G401 (cell line): ENCODE measurements at regions not wholly inside any gene's neighbourhood (a gene's known extent, or its start where the extent isn't known, plus 50 kb on each side); places are given as distances from the start of the nearest gene placed in this dataset.
A peak's percentile ranks its signal among the peaks of the same experiment; 100 is the strongest.
"Not testable (repeated sequence)": the region's sequence is repeated elsewhere in the genome, so short reads cannot be mapped to it uniquely, and the experiment has no call there.

Source experiments
- DNase-seq: peaks from one replicate; pipeline ENCODE4 v3.0.0-alpha.2; 2015; ENCODE audit warnings: low spot score
- in situ Hi-C: cut with HindIII; loops from 2 replicates; pipeline ENCODE4 v1.10.0; 2016; ENCODE audit warnings: low sequenced_read_pairs, mixed read lengths

DNA sequence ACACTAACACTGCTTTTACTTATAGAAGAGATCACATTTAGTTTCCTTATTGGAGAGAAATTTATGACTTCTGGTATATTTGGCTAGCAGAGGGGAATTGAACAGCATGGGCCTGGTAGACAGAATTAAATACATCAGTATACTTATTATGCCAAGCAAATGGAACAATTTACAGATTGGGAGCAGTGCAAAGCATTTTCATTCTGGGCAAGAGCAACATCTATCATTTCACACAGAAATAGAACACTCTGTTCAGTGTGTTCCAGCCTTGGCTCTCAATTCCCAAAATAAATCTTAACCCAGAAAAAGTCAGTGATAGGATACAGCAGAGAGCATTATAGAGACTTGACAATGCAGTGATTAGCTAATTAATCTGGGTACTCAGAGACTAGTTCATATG is 604.0 kb upstream of the SLITRK6 start:
- DNase-seq, result peak; percentile 89
- in situ Hi-C loops, result no loop called here

DNA sequence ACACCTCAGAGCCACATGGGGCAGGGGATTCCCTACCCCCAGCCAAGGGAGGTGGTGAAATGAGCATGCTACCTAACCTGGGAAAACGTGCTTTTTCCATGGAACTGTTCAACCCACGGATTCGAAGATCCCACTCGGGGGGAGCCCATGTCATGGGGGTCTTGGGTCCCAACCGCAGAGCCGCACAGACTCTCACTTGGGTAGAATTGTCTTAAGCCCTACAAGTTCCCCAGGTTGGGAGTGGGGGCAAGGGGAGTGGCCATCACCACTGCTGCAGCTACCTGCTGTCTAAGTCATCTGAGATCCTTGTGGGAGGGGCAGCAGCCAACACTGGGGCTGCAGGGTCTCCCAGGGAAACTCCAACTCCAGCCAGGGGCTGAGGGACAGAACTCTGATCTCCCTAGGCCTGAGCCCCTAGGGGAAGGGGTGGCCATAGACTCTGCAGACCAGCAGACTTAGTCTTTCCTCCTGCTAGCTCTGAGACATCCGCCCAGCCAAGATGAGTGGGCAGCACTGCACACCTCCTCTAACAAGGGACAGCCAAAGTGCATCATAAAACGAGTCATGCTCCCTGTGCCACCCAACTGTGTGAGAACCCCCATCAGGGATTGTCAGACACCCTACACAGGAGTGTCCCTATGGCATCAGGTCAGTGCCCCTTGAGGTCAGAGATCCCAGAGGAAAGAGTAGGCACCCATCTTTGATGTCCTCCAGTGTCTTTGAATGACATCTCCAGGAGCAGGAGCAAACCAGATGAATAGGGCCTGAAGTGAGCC is 610.4 kb upstream of the SLITRK6 start:
- in situ Hi-C loops, result no loop called here
- no peak for DNase-seq

DNA sequence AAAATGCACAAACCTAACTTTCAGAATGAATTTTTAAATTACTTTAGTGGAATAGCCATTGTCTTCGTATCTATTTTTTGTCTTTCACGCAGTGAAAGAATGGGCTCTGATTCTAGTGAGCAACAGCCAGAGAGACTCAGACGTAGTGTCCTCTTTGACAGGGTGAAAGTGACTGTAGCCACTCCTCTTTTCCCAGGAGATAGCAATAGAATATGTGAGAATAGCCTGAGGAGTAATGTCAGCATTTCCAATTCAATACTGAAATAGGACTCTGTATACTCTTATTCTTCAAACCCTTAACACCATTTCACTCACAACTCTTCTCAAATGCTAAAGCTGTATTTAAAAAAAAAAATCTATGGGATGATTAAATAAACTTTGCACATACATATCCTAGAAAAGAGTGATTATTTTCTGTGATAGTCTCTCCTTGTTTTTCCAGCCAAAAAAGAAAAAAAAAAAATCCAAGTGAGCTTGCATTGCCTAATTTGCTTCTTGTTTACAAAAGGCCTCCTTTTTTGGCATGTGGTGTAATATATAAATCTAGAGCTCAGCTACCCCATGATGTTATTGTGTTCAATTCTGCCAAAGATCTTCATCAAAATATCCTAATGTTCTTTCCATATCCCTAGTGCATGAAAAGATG is 626.1 kb upstream of the SLITRK6 start:
- DNase-seq, result no peak
- in situ Hi-C loops, result no loop called here

DNA sequence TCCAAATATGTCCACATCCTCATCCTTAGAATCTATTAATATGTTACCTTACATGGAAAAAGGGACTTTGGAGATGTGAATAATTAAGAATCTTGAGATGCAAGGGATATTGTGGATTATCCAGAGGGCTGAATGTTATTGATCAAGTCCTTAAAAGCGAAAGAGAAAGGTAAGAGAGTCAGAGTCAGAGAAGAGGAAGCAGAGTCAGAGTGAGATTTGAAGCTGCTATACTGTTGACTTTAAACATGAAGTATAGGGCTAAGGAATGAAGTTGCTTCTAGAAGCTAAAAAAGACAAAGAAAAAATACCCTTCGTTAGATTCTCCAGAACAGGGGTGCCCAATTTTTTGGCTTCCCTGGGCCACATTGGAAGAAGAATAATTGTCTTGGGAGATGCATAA is 627.2 kb upstream of the SLITRK6 start:
- no peak for DNase-seq
- in situ Hi-C loops, result no loop called here

DNA sequence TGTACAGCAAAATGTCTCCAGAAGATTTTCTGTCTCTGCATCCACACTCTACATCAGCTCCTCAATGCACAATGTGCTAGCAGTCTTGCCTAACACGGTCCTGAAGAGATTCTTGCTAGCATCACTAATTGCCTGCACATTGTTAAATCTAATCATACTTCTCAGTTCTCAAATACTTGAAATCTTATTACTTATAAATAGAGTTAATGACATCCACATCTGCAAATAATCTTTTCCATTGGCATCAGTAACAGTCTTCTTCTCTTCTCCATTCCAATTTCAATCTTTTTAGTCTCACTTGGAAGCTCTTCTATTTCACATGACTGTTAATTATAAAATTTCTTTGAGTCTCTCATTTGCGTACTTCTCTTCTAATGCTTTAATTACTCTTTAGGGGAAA is 630.5 kb upstream of the SLITRK6 start:
- in situ Hi-C loops, result no loop called here
- DNase-seq, result no peak

DNA sequence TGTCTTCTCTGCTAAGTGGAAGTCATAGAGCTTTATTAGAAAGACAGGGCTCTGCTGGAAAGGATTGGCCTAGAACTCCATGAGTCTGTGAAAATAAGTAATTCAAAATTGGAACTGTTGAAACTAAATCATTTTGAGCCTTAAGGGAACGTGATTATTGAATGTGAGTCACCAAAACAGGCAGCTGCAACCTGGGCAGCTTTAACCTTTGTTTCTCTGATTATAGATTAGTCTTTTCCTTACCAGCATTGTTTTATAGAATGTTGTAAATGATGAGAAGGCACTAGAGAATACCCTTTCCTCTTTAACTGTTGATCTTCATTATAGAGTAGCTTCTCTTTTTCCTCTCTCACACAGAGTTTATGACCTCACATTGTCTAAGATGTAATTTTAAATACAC is 638.8 kb upstream of the SLITRK6 start:
- in situ Hi-C loops, result no loop called here
- DNase-seq, result no peak

DNA sequence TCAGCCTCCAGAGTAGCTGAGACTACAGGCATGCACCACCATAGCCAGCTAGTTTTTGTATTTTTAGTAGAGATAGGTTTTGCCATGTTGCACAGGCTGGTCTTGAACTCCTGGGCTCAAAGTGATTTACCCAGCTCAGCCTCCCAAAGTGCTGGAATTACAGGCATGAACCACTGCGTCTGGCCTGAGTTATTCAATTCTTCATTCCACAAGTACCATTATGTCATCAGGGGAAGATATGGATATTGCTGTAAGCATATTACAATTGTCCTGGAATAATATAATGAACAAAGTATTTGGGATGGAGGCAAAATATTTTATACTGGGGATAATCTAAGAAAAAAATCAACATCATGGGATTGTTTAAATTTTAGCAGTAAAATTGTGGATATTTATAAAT is 646.0 kb upstream of the SLITRK6 start:
- in situ Hi-C loops, result no loop called here
- DNase-seq, result no peak

DNA sequence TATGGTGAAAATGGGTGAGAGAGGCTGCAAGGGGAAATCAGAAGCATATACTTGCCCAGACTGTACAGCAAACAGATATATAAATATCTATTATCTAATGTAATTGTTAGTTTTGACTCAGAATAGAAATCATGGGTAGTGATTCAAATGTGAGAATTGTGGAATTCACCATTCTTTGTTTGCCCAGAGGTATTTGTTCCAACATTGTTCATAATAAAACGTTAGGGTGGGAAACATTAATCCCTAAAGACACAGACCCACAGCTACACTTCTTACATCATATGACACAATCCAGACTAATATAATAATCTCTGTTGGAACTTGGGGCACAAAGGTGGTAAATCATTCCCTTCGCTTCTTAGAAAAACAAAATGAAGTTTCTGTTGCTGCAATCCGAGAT is 646.5 kb upstream of the SLITRK6 start:
- in situ Hi-C loops, result no loop called here

DNA sequence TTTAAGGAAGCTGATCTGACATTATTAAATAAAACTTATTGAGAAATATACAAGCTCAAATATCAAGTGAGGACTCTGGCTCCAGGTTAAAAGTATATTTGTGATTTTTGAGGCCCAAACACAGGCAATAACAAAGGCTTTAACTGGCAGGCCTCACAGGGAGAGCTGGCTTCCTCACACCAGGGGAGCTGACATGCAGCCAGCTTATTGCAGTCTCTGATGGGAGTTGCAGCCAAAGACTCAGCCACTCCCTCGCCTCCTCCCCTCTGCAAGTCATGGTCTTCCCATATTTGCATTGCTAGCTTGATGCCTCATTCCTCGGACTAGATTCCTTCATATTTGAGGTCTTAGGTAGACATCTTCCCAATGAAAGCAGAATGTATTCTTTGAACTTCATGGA is 647.1 kb upstream of the SLITRK6 start:
- in situ Hi-C loops, result no loop called here
- DNase-seq, result peak; percentile 56

More for the DNA sequence above, 646.5 kb upstream of the SLITRK6 start:
- no peak for DNase-seq

DNA sequence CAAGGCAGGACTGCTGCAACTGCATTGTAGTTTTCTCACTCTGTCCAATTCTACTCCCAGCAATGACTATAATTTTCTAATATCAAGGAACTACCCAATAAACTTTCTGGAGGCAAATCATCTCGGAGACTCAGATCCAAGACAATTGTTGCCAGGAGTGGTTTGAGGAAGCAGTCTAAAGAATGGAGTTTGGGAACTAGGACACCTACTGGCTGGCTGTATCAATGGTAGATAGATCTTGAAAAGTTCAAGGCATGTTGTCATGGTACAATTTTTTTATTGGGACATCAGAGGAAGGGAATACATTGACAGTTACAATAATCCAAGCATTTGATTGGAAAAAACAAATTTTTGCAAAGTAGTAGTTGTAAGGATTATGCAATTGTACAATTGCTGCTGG is 648.3 kb upstream of the SLITRK6 start:
- in situ Hi-C loops, result no loop called here
- DNase-seq, result no peak

DNA sequence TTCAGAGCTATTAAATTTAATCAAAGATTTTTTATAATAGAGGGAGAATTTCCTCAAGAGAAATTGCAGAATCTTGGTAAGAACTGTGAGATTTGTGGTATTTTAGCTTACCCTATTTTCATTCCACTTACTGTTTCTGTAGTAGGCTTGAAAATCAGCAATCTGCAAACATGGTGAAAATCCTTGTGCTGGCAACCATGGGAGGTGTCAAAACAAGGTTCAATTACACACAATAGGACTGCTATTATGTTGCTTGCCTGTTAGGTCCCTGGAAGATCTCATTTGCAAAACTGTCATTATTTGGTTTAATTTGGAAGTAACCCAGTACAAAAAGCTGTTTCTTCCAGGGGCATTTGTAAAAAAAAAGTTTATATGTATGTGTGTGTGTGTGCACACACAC is 662.8 kb upstream of the SLITRK6 start:
- in situ Hi-C loops, result no loop called here

DNA sequence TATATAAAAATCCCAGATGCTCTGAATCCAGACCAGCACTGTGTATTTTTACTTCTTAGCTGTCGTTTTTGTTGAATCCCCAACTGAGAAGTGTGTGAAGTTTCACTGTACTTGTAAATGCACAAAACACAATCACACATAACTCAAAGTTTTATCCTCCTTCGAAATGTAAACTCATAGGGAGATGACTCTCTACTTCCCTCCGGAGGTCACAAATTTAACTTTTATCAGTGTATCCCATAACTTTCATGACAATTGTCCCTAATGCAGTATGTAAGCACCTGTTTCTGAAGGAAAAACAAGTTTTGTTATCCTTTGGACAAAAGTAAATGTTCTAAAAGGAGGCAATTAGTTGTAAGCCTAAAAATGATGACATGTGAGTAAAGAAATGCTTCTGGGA is 665.0 kb upstream of the SLITRK6 start:
- DNase-seq, result no peak

More for the DNA sequence above, 662.8 kb upstream of the SLITRK6 start:
- no peak for DNase-seq

DNA sequence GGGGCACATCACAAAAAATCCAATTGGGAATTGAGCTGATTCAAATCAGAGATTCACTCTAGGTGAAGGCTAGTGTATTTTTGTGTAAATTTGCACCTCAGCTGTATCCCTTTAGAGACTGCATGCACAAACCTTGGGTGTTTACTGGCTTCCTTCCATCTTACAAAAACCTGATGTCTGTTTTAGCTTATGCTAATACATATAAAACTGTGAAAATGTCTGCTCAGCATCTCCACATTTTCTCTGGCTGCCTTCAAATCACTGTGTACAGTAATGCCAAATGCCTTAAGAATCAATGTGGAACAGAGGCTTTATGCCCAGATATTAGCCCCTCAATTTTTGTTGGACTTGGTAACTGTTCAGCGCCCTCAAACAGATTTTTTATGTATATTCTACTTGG is 675.8 kb upstream of the SLITRK6 start:
- DNase-seq, result no peak
- in situ Hi-C loops, result no loop called here

More for the DNA sequence above, 665.0 kb upstream of the SLITRK6 start:
- in situ Hi-C loops, result no loop called here

DNA sequence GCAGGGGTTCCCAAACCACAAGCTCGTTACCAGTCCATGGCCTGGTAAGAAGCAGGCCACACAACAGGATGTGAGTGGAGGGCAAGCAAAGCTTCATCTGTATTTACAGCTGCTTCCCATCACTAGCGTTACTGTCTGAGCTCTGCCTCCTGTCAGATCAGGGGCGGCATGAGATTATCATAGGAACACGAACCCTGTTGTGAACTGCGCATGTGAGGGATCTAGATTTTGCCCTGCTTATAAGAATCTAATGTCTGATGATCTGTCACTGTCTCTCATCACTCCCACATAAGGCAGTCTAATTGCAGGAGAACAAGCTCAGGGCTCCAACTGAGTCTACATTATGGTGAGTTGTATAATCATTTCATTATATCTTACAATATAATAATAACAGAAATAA is 677.4 kb upstream of the SLITRK6 start:
- DNase-seq, result no peak
- in situ Hi-C loops, result no loop called here

DNA sequence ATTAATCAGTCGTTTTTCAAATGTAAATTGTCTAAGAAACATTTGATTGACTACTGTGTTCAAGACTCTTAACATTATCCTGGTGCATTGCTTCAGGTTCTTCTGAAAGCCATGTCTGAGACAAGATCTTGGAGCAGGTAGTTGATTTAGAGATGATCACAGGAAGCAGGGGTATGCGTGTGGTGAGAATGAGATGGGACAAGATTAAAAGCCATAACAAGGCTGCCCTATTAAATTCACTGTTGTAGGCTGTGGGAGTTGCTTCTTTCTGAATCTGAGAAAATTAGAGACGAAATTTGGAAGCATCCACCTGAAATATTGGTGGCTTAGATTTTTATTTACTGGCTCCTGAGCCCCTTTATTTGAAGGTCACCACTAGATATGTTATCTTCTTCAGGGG is 687.4 kb upstream of the SLITRK6 start:
- no peak for DNase-seq
- in situ Hi-C loops, result no loop called here

DNA sequence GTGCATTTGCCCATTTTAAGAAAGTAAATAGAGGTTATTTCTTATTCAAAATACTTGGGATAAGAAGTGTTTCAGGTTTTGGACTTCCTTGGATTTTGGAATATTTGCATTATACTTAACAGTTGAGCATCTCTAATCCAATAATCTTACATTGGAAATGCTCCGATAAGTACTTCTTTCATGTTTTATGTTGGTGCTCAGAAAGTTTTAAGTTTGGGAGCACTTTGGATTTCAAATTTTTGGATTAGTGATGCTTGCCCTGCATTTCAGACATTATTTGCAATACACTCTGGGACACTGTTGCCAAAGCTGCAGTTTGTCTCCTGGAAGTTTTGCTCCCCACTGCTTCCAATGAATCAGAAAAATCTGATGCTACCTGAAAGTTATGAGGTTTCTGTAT is 691.9 kb upstream of the SLITRK6 start:
- DNase-seq, result no peak
- in situ Hi-C loops, result no loop called here

DNA sequence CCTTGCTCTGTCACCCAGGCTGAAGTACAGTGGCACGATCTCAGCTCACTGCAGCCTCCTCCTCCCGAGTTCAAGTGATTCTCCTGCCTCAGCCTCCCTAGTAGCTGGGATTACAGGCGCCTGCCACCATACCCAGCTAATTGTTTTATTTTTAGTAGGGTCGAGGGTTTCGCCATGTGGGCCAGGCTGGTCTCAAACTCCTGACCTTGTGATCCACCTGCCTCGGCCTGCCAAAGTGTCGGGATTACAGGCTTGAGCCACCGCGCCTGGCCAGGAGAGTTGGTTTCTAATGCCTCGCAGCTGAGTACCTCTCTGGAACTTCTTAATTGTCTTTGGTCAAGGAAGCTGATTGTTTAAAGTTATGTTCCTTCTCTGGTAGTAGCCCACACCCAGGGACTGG is 702.7 kb upstream of the SLITRK6 start:
- DNase-seq, in situ Hi-C loops: not testable (repeated sequence)

DNA sequence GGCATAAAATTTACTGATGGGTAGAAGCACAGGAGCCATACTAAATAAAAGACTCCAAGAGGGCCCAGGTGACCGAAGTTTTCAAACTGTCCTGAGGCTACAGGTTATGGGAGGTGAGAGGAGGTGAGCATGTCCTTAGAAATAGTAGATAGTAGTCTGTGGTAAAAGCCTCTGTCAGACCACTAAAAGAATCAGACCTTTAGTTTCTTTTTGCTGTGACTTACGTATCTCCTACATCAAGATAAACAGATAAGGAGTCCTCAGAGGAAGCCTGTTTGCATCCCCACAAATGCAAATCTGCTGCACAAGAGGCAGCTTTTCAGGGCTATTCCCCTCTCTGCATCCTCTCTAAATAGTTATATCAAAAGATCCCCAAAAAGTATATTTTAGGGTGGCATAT is 711.6 kb upstream of the SLITRK6 start:
- in situ Hi-C loops, result no loop called here
- no peak for DNase-seq

DNA sequence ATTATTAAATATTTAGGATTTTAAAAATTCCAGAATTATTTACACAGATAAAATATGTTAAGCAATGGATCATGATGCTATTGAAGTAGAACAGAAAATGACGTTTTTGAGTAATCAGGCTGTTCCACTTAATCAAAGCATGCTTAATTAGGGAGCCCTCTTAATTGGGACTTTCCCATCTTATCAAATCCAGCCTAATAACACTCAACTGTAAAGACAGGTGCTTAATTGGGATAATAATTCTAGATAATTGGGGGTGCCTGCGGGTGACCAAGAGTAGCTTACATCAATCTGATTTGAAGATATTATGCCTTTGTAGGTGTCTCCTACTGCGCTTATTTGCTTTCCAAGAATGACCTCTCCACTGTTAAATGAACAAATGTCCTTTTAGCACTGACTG is 742.2 kb upstream of the SLITRK6 start:
- no peak for DNase-seq
- in situ Hi-C loops, result no loop called here

DNA sequence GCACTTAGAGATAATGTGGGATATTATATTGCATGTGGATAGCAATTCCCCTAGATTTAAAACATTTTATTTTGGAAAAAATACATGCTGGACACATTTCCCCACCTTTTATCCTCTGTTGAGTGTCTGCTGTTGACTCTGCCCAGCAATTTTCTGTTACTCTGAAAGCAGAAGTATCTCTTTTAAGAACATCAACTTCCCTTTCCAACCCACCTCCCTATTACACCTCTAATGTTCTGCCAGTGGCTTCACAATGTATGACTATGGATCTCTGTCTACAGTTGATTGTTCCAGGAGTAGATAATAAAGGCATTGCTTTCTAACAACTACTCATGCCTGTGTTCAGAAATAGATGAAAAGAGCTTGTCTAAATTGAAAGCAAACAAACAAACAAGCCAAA is 754.8 kb upstream of the SLITRK6 start:
- no peak for DNase-seq
- in situ Hi-C loops, result no loop called here

DNA sequence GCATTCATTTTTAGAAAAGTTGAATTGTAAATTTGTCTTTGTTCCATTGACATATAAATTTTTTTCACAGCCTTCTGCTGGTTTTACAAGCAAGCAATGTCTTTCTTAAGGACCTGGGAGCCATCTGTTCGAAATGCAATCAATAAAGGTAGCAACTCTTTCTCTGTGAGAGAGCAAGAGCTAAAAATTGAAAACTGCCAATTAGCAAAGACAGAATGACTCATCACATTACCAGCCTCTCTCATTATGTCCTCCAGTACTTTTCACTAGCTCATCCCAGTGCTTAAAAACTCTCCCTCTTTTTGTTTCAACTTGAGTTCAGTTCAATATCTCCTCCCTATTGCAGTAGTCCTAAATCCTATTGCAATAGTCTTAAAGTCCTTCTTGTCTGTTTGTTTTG is 760.7 kb upstream of the SLITRK6 start:
- in situ Hi-C loops, result no loop called here
- no peak for DNase-seq
